NCI-H345 treated with DMSO at 0.1 percent for 48 hours (cell line): ENCODE measurements at regions not wholly inside any gene's neighbourhood (a gene's known extent, or its start where the extent isn't known, plus 50 kb on each side); places are given as distances from the start of the nearest gene placed in this dataset.

ENCODE experiments used
- DNase-seq: peaks from one replicate; lab custom pipeline; 2025; ENCODE audit not compliant: unreplicated experiment; lab: John Stamatoyannopoulos, UW

DNA sequence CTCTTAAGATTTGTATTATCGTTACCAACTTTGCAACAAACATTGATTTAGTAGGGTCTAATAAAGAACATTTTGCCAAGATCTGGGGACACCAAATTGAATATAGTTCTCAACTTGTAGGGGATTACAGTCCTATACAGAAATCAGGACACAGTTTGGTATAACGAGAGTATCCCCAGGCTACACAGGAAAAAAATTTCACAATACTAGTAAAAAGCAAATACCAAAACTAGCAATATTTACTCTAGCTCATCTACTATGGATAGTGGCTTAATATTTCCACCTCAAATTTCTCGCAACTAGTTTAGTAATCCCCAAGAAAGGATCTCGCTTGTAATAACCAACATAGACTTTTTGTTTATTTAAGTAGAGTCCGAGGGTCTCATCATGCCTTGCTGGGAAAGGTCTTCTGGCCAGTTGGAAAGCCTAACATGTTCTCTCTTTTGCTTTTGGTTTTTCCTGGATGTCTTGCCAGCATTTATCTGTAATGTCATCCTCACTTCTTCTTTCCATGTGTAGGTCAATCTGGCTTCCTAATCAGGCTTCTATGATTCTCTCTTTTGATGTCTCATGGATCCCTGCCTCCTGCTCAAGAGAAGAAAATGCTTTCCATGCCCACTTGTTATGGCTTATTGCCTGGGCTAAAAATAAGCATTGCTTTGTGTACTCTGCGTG, 104.7 kb upstream of the KCNK2 start:
- no peak for DNase-seq

DNA sequence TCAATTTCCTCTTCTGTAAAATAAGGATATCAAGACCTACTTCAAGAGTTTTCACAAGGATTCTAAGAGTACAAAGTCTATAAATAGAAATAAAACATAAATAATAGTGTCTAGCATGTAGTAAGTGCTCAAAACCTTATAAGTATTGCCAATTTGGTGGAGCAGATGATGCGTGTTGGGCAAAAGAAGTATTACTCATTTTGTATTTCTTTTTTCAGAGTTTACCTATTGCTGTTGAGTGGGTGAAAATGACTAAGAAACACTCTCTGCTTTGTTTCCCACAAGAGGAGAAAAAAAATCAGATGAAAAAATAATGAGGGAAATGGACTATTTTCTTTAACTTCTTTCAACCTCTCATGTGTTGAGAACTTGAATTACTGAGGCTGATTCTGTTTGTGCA, 103.3 kb upstream of the KCNK2 start:
- no peak for DNase-seq

DNA sequence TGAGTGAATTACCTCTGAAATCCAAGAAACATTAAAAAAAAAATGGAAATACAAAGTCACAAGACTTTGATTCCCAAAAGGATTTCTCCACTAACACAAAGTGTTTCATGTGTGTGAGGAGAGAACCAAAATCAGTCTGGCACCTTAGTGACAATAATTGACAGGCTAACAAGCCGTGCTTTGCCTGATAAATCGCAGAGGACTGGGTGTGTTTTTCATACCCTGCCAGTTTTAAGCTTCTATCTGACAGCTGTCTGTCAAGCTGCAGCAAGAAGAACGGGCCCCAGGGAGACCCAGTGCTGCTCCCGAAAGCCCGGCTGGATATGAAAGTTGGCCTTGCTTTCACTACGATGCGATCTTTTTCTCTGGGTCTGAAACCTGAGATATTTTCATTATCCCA, 101.6 kb upstream of the KCNK2 start:
- no peak for DNase-seq

DNA sequence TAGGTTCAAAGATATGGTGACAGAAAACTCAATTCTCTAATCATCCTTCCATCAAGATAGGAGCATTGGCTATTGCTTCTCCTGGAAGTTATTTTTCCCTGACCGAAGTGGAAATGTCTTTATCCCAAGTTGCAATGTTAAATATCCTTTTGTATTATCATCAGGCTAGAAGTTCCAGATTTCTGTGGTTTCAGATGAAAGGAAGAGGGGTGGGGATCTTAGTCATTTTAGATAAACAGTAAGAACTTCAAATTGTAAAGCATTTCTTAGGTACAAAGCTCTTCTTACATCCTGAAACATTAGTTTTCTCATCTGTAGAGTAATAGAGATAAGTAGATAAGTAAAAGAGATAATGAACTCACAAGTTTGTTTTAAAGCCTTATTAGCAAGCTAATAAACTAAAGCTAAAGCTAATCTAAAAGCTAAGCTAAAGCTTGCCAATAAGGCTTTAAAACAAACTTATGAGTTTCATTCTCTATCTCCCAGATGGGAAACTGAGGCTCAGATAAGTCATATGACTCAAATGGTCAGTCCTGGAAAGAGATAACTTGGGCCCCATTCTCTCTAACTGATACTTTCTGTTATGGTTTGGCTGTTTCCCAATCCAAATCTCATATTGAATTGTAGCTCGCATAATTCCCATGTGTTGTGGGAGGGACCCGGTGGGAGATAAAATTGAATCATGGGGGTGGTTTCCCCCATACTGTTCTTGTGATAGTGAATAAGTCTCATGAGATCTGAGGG, 99.2 kb upstream of the KCNK2 start:
- no peak for DNase-seq

DNA sequence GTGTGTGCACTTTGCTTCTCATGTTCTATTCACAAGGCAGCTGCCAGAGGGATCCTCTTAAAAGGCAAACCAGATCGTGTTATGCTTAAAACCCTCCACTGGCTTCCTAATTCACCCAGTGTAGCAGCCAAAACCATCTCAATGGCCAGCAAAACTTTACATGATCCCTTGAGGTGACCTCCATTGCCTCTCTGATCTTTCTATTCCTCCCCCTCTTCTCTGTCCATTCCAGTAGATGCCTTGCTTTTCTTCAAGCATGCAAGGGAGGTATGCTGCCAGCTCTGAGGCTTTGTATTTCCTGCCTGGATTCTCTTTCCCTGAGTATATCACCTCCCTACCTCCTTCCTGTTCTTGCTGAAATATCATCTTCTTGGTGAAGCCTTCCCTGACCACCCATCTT, 93.2 kb upstream of the KCNK2 start:
- no peak for DNase-seq

DNA sequence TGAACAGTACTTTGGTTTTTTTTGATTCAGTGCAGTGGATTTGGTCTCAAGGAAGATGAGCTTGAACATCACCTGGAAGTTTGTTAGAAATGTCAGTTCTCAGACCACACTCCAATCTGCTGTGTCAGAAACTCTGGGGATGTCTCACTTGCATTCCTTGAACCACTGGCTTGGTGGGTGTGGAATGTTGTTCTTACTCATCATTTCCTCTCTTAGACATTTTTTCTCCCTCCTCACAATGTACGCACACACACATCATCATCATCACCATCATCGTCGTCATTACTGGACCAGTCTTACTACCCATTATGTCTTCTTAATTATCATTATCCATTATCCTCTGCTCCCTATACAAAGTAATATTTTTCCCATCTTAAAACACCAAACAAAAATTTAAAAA, 91.9 kb upstream of the KCNK2 start:
- DNase-seq: no peak

DNA sequence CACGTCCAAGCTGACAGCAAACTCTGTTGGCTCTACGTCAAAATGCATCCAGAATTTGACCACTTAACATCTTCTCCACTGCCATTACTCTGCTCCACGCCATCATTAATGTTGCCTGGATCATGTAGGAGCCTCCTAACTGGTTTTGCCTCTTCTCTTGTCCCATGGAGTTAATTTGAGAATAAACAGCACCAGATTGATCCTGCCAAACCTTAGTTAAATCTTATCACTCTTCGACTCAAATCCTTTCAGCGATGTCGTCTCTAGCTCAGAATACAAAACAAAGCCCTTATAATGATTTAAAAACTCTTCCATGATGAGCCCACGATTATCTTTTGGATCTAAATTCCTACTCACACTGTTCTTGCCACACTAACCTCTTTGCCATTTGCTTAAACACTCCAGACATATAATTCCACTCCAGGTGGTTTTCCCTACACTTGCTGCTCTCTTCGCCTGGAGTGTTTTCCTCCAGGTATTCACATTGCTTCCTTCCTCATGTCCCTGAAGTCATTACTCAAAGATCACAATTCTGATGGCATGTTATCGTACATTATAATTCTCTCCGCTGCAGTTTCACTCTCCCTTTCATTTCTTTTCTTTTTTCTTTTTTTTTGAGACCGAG, 90.7 kb upstream of the KCNK2 start:
- no peak for DNase-seq

DNA sequence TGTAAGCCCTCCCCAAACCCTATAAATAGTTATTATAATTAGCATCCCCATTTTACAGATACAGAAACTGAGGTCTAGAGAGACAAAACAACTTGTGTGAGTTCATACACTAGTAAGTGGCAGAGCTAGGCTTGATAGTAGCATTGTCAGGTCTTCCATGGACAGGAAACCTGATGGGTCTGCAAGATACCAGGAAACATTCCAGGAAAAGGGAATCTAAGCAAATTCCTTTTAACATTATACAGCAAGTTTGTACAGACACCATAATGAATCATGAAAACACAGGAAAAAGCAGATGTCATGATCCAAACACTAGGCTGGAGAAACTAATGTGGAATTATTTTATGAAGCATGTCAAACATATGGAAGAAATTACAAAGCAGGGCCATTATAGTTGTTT, 89.1 kb upstream of the KCNK2 start:
- no peak for DNase-seq

DNA sequence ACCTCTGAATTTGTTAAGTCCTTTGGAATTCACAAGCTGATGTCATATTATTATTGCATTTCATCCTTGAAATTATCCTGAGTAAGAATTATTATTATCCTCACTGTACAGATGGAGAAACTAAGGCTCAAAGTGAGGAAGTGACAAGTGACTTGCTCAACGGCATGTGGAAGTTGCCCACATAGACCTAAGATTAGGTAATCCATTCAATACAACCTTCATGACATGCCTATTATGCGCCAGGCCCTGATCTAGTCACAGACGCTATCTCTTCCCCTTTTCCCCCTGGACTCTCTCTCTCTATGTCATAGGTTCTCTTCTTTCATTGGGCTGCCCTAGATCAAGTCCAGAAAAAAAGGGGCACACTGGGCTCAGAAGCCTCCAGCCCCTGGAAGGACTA, 84.9 kb upstream of the KCNK2 start:
- no peak for DNase-seq

DNA sequence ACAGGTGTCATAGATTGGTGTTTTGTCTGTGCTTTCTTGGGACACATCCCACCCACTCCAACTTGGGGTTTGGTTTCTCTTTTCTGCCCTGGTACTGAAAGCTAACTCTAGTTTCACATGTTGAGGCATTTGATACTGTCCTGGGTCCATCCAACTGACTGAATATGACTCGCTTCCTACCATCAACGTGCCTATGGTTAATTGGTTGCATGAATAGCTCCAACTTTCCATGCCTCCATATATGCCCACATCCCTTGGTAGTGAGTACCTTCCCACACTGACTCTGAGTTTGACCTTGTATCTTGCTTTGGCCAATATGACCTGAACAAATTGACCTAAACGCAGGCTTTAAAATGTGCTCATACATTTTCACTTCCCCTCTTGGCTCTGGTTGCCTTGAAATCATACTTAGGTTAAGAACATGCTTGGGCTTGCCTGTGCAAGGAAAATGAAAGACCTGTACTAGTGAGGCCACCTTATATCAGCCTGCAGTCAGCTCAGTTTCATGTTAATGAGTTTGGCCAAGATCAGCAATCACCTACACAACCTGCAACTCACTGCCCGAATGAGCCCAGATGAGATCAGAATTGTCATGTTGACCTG, 81.0 kb upstream of the KCNK2 start:
- no peak for DNase-seq

DNA sequence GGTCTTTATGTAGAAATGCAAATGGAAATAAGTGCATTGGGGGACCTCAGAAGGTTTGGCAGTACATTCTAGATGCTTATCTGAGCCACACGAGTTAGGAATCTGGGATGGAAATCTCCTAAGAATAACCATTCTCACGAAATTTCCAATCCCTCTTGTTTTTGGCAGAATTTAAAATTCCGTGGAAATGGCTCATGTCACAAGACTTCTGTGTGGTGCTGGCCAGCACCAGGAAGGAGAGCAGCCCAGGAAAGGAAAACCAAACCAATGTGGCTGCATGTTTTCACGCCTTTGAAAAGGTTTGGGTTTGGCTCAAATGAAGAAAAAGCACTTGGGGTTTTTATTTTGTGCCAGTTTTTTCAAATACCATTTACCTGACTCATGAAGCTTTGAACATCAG, 80.1 kb upstream of the KCNK2 start:
- DNase-seq: no peak

DNA sequence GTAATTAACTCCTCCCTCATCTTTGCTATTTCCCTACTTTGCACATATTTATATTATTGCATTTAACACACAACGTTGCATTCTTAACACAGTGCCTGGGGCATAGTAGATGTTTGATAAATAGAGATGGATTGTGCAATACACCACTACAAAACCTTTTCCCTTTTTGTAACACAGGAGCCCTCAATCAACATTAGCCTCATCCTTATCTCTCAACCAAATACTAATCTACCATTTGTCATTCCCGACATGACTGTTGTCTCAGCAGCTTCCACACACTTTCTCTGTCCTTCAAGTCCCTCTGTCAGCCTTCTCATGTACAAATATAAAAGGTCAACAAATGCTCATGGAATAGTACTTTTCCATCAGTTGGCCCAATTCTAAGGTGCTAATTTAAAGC, 78.9 kb upstream of the KCNK2 start:
- no peak for DNase-seq

DNA sequence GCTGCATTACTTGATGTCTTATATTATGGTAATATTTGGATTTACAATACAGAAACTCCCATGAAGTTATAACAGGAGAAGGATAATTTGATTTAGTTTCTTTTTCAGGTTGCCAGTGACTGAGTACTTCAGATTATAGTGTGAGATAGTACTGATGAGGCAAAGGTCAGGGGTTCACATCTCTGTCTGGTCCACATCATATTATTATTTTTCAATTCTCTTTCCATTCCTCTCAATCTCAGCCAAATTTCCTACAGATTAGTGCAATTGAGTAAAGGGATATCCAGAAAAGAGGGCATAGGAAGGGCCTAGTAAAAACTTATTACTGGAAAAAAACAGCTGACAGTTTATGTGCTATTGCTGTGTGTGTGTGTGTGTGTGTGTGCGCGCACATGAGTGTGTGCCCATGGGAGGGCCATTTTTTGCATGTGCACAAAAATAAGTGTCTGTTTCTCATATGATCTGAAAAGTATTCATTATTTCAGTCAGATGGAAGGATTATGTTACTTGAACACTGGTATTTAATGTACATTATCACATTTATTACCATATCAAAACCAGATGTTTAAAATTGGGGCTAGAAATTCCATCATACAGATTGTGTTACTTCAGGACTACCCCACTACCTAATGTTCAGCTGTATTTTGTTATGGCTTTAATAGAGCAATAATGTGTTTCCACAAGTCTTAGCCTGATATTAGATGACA, 78.3 kb upstream of the KCNK2 start:
- no peak for DNase-seq

DNA sequence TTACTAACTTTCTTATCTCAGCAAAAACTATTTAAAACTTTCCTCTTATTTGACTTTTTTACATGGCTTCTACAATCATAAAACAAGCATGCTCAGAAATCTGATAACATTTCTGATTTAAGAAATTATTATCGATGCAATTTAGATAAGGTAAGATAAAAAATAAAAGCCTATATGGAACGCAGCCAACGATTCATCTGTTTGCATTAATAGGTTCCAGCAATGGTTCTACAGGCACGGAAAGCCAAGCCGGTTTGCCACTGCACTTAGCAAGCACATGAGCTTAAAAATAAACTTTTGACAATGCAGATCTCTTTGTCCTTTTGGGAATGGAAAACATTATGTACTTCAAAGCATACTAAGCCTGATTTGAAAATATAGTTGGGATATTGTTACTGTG, 77.5 kb upstream of the KCNK2 start:
- DNase-seq: no peak

DNA sequence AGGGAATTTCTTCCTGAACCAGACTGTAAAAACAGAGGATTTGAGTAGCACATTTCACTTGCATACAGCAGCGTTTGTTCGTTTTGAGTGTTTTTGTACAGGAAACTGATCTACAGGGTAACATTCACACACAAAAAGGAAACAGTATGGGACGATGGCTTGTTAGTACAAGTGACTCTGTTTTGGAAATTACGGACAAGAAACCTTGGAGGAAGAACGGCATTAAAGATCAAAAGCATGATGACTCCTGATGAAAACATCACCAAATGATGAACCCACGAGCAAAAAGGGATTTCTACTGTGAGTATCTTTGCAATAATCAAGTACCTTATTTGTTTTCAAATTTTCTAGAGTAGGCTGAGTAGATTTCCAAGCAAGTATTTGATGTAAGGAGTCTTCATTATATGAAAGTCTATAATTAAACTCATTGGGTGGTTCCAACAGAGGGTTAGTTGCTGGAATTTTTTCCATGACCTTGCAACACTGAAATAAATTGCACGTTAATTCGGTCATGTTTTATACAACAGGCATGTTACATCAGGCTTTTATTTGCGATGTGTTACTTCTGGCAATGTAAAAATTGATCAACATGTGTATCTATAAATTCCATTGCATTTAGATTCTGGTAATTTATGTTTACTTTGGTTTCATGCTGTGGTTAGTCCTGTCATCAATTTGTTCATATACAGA, 76.7 kb upstream of the KCNK2 start:
- DNase-seq: no peak

DNA sequence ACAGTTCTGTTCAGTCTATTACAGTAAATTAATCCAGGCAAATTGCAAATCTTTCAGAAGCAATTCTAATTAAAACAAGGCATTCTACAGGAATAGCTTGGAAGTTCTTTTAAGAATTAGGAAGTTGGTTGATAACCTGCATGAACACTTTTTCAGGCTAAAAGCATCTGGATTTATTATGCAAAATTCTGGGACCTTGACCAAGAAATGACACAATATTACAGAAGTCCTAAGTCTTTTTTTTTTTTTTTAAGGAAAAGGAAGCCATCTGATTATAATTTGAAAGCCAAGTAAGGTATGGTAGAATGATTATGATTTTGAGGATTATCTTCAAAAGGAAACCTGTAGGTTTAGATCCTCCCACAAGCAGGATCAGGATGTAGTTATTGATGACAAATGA, 74.7 kb upstream of the KCNK2 start:
- DNase-seq: no peak

DNA sequence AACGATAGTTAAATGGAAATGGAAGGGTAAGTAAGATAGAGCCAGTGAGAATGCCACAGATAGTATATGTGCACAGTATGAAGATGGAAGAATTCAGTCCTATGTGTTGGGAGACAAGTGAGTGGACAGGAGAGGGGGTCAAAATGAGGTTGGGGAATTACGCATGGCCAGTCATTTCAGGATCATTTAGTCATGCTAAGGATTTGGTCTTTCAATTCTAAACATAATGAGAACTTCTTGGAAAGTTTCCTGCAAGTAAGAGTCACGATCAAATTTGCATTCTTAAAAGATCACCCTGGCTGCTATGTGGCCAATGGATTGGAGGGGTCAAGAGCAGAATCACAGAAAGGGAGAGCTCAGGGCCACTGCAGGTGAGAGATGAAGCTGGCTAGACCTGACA, 64.0 kb upstream of the KCNK2 start:
- no peak for DNase-seq

DNA sequence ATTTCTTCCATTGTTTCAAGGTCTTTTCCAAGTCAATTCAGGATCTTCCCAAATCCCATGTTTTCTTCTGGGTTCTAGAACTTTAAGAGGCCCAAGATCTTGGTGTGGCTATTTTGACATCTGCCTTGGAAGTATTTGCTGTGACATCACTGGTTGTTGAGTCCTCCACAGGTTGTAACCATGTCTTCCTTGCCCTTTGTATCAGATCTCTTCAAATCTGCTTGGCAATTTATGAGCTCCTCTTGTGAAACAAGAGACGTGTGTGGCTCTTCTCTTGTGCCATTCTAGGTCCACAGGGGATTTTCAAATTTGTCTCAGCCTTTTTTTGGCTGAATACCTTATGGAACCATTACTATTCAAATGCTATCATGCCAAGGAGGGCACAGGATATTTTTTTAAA, 60.3 kb upstream of the KCNK2 start:
- DNase-seq: no peak

DNA sequence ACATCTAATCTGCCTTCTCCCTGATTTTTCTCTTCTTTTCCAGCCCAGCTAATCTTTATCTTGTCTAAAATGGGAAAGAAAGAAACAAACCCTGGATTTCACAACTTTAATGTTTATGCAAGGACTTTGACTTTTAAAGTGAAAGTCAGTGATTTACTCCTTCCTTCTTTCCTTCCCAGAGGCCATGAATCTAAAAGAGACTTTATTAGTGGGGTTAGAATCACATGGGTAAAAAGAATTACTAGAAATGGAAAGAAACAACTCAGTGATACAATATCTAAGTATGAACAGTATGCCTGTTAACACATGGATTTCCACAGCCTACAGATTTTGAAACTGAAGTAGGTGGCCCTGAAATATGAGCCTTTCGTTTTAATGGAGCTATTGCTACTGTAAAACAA, 59.8 kb upstream of the KCNK2 start:
- no peak for DNase-seq

DNA sequence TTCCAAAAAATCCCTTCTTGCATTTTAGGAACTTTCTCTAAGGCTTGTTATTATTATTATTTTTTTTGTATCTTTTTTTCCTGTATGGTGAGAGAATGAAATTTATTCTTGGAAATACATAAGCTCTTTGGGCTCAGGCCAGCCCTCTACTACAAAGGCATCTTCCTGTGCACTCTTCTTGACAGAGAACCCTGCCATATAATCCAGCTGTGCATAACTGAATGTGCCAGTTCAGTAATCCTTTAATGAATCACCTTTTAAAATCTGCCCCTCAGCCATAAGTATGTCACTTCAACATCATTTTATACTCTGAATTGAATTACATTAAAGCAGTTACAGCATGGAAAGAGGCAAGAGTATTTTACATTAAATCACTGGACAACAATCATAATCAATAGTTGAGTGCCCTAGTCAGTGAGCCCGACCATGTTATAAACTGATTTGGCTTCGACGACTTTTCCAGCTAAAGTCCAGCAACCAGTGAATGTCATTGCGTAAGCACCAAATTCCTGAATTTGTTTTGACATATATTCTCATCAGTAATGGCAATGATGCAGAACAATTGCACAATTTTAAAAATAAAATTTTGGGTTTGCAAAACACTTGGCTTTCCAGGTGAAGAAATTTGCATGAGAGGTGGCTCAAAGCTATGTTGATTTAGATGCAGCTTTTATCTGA, 59.2 kb upstream of the KCNK2 start:
- no peak for DNase-seq
